HG02642 (cell line): ENCODE measurements at regions not wholly inside any gene's neighbourhood (a gene's known extent, or its start where the extent isn't known, plus 50 kb on each side); places are given as distances from the start of the nearest gene placed in this dataset.
"Not testable (repeated sequence)": the region's sequence is repeated elsewhere in the genome, so short reads cannot be mapped to it uniquely, and the experiment has no call there.

Experiments used
- ATAC-seq: cut with Tn5 transposase; IDR thresholded peaks from one replicate; pipeline ENCODE4 v1.9.1; 2021; ENCODE audit warnings: mild to moderate bottlenecking; ENCODE audit not compliant: unreplicated experiment, poor library complexity

DNA sequence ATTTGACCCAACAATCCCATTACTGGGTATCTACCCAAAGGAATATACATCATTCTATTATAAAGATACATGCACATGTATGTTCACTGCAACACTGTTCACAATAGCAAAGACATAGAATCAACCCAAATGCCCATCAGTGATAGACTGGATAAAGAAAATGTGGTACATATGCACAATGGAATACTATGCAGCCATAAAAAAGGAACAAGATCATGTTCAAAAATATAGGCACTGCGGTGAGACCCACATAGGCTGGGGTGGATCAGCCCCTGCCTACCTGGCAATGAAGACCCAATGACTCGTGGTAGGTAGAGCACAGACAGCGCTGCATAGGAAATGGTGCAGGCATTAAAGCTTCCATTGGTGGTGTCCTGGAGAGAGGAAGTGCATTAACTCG lies 88.6 kb upstream of the NFIL3 start:
- not testable (repeated sequence) for ATAC-seq

DNA sequence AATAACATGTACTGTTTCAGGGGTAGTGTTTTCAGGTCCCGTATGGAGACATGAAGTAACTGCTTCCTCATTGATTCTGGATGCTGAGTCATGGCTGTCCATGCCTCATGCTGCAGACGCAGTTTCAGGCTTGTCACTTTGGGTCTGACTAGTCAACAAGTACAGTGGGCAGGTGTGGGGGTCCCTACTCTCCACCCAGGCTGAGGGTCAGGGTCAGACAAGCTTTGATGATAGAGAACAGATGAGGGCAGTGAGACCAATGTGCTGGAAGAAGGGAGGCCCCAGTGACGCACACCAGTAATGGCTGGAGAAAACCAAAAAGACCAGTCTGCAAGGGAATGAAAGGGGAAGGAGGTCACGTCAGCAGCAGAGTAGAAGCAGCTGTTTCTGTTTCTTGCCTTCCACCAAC lies 80.0 kb upstream of the NFIL3 start:
- no peak for ATAC-seq

DNA sequence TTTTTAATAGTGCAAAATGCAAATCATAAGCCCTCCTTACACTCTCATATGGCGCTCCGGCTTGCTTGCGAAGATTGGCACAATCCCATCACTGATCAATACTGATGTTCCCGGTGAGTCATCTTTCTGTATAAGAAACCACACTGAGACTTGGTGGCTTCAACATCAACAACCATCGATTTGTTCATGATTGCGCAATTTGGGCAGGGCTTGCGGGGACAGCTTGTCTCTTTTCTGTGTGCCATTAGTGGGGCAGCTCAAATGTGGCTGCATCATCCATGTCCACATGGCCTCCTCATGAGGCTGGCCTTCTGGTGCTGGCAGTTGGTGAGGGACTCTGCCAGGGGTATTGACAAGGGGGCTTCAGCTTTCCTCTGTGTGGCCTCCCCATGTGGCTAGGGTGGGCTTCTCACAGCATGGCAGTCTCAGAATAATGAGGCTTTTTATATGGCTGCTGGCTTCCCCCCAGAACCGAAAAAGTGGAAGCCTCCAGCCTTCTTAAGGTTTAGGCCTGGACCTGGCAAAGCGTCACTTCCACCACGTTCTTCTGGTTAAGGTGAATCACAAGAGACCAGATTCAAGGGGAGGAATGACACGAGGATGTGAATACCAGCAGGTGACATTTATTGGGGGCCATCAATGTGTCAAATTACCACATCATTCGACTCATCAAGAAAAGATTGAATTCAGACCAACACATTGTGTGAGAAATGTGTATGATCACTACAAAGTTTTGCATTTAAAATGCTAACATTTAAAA lies 79.5 kb upstream of the NFIL3 start:
- ATAC-seq: no peak

DNA sequence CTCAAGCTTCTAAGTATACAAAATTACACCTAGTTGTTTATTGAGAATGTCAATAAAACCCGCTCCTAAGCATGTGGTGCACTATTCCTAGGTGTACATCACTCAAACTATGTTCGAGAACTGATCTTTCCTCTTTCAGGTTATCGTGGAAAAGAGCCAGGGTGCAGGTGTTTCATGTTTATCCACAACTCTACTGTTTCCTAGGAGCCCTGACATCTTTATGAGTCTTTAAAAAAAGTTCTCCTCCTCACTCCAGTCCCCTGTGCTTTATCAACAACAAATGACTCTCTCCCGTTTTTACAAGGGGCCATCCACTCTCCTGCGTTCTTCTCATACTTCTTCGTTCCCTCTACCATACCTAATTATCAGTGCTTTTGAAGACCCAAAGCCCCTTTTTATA lies 78.8 kb upstream of the NFIL3 start:
- ATAC-seq: no peak

DNA sequence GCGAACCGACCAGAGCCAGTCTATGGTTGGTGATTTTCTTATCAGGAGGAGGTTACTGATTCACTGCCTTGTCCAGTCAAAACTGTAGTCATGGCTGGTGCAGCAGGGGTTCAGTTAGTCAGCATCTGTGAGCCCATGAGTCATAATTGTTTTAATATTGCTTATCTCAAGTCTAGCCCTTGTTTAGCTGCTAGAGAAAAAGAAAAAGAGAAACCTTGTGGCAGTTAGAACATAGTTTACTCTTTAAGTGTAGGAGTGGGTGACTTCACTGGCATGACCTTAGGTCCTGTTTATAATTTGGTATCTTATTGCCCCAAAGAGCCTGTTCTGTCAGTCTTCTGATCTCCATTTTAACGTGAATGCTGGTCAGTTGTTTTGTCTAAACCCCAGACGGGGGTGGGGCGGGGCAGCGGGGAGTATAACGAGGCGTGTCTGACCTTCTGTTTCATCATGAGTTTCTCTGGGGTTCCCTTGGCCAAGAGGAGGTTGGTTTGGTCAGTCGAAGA lies 76.9 kb upstream of the NFIL3 start:
- ATAC-seq: peak; percentile 44

DNA sequence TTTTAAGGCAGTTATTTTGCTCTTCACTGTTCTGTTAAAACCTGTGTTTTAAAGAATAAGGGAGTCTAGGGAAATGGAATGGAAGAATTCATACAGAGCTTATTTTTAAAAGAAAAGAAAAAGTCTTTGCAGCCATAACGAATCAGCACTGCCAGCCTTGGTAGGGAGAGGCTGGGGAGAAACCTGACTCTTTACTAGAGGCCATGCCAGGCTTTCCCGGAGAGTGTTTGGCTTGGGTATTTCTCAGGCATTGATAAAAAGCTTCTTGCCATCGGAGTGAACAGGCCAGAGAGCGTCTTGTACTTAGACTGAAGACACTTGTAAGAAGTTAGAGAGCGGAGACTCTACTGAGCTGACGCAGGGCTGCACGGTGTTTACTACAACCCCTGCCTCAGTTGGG lies 72.7 kb upstream of the NFIL3 start:
- ATAC-seq: no peak

DNA sequence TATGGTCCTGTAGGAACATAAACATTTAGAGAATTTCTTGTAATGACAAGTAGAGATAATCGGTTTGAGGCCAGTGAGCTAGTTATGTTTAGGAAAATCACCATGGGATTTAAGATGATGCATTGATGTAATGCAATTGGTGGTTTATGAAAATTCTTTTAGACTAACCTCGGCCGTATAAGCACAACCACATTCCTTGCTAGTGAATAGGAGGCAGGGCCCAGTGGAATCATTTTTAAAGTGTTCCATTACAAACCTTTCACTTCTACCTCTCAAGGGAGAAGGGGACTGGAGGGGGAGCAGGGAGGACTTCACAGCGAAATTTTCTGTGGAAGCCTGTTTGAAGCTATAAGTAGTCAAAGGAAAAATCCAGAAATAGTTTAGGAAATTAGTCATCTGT lies 71.8 kb upstream of the NFIL3 start:
- ATAC-seq: no peak

DNA sequence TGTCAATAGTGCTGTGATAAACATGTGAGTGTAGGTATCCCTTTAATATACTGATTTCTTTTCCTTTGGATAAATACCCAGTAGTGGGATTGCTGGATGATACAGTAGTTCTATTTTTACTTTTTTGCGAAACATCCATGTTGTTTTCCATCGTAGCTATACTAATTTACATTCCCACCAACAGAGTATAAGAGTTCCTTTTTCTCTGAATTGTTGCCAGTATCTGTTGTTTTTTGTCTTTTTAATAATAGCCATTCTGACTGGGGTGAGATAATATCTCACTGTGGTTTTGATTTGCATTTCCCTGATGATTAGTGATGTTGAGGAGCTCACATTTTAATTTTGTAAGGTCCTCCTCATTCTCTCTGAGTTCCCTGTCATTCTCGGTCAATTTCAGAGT lies 71.1 kb upstream of the NFIL3 start:
- ATAC-seq: no peak

DNA sequence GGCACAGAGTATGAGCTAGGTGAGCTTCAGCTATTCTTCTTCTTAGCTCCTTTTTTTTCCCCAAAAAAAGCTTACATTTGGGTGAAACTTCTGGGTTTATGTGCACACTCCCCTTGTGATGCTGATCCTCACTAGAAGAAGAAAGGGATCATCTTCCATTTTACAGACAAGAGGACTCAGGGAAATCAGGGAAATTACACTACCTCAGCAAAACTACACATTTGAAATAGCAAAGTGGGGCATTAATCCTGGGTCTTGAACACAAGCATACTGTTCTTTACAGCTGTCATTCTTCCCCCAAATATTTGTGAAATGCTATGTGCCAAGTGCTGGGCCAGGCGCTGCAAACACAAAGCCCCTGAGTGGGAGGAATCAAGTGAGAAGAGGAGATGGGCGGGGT lies 68.6 kb upstream of the NFIL3 start:
- ATAC-seq: no peak

DNA sequence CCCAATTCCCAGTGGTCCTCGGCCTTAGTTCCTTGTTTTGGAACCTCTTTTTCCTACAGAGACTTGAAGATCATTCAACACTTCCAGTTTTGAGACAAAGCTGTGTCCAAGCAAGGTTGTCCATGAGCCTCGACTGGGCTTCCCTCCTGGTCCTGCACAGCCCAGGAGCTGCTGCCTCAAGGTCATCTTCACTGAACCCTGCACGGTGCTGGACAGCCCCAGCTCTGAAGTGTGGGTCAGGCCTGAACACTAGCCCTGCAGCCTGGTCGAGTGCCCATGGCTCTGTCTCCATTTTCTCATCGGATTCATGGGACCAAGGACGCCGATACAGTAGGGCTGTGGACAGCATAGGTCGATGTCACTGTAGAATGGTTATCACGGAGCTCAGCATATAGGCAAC lies 68.0 kb upstream of the NFIL3 start:
- ATAC-seq: no peak

DNA sequence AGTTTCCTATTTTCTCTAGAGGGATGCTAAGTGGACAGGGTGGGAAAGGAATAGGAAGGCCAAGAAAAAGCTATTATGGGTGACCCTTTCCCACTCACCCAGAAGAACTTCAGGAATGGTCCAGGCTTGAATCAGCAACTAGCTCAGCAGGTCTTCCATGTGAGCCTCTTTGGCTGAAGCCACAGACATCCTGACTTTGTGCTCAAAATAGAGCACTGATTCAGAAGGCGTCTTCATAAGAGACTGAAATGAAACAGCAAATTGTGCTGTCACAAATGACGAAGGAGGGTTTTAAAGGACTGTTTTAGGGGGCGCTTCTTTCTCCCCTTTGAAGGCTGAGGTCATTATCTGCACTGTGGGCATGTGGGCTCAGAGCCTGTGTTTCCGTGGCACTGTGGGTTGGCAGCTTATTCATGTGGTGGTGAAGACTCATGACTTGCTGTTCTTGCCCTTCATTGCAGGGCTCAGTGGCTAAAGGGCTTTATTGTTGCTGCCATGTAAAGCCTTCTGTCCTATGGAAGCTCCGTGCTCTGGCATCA lies 65.8 kb upstream of the NFIL3 start:
- no peak for ATAC-seq

DNA sequence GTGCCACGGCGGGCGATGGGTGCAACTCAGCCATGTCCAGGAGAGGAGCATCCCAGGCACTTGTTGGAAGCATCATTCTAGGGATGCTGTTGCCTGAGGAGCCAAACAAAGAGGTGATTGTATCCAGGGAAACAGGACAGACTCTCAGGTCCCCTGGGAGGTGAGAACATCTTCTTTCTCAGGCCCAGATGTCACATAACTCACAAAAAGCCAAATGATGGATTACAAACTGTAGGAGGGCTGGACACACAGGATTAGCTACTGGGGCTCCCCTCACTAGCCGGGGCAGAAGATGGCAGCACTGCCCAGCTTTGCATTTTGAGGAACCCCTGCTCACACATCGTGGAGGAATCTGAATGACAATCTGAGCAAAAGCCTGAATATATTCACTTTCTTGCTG lies 64.7 kb upstream of the NFIL3 start:
- ATAC-seq: no peak

DNA sequence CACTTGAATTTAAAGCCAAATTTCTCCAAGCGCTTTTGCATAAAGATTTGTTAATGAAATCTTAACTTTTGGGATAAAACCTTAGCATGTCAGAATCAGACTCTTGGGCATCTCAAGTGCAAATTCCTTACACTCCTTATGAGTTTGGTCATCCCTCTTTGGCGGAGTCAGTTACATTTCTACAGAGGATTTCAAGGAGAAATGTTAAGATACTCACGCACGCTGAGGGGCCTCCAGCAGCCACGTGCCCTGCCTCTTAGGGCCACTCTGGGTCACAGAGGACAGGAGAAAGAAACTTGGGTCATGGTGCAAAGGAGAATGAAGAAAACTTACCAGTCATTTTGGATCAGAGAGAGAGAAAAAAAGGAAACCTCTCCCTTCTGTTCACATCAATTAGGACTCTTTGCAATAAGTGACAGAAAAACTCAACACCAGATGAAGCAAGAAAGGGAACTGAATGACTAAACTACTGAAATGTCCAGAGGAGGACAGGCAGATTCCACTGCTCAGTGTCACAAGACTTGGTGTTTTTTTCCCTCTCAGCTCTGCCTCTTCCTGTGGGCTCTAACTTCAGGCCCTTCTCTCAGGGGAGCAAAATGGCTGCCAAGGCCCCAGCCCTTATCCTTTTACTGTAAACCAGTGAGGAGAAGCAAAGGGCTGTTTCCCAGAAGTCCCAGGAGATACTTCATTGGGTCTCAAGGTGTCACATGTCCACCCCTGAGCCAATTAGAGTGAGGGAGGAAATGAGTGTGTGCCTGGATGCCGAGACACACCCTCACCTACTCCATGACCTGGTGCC lies 63.3 kb upstream of the NFIL3 start:
- ATAC-seq: no peak

DNA sequence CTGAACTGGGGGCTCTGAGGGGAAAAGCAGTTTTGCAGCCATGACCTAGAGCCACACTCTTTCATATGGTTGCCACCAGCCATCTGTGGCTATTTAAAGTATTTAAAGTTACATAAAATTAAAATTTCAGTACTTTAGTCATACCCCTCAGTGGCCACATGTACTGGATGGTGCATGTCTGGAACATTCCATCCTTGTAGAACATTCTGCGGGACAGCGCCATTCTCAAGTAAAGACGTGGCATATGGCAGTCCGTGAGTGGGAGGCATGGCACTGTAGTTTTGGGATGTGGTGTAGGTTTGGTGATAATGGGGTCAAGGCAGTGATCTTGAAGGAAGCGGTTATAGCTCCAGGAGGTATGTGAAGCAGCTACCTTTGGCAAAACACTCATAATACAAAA lies 61.4 kb upstream of the NFIL3 start:
- no peak for ATAC-seq

DNA sequence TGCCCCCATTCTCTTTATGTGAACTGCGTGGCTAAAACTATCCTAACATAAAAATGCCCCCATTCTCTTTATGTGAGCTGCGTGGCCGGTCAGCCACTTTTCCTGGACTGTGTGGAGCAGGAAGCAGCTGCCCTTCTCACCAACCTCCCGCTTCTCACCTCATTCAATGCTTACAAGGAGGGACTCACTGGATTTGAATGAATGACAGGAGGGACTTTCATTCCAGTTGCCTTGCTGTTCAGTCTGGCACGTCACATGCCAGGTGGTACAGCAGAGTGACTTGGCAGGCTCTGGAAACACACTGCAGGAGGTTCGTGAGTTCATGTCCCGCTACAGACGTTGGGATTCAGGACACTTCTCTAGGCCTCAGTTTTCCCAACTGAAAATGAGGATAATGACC lies 60.2 kb upstream of the NFIL3 start:
- ATAC-seq: no peak

DNA sequence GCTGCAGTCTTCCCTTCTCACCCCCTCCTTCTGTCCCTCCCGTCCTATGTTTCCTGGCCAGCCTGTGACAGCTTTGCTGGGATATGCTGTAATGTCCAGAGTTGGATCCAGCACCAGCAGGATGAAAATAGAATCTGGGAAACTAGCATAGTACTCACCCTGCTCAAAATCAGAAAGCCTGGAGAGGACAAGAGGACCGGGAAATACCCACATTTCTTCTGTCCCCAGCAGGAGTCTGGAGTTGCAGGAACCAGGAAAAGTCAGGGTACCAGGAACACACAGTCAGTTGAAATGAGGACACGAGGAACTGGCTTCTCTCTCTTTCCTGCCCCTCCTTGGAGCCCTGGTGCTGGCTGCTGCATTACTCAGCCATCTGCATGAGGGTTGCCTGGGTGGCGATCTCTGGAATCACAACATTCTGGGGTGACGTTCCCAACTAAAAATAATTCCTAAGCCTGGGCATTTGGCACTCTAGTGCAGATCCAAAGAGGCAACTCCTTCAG lies 59.6 kb upstream of the NFIL3 start:
- no peak for ATAC-seq

DNA sequence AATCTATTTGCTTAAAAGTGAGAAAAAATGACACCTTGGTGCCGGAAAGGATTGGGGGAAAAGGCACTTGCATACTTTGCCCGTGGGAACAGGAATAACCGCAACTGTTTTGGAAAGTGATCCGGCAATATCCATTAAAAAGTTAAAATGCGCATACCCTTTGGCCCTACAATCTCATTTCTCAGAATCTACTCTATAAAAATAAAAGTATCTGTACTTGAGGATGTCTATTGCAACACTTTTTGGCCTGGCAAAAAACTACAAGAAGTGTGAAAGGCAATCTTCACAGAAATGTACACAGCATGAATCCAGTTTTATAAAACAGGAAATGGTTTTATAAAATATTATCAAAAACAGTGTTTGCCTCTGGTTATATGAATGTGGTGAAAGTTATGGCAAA lies 58.3 kb upstream of the NFIL3 start:
- ATAC-seq: no peak

DNA sequence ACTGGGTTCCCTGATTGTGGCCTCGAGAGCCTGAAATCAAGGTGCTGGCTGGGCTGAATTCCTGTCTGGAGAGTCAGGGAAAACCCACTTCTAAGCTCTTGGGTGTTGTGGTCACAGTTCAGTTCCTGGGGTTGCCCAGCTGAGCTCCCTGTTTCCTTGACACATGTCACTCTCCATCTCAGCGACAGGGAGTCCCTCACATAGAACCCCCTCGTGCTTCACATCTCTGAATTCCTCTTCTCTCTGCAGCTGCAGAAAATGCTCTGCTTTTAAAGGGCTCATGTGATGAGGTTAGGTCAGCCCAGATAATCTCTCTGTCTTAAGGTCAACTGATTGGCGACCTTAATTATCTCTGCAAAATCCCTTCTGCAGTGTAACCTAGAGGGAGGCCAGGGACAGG lies 53.5 kb upstream of the NFIL3 start:
- no peak for ATAC-seq

DNA sequence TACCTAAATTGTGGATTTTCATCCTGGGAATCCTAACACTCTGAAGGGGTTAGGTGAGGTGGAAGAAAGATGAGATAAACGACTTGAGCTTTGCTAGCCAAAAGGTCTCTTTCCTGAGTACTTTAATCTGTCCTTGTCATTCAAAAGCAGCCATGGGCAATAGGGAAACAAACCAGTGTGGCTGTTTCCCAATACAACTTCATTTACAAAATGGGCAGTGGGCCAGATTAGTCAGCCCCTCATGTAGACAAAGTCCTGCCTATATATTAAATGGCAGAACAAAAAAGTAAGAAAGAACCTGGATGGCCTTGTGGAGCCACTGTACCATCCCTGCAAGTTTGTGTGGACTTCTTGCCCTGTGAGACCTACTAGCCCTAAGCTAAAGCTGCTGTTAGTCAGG lies 51.0 kb upstream of the NFIL3 start:
- no peak for ATAC-seq
